OCI-LY3 (cell line): ENCODE measurements at regions not wholly inside any gene's neighbourhood (a gene's known extent, or its start where the extent isn't known, plus 50 kb on each side); places are given as distances from the start of the nearest gene placed in this dataset.

Experiments used
- H2AFZ ChIP-seq: fragments of 200-600, 300-600 bp; shearing (Covaris generic); 2 replicates; pipeline ENCODE4 v1.6.0; 2014; ENCODE audit warnings: antibody characterized with exemption, low read depth, low read length
- H3K27ac ChIP-seq: fragments of 200-600, 300-600 bp; sonication (generic); 2 replicates; pipeline ENCODE4 v1.5.1; 2014; ENCODE audit warnings: mild to moderate bottlenecking, low read length, moderate library complexity, mixed read lengths
- H3K27me3 ChIP-seq: fragments of 200-600, 300-600 bp; sonication (generic); 2 replicates; pipeline ENCODE4 v1.6.1; 2014; ENCODE audit warnings: low read depth, low read length, mixed read lengths
- H3K36me3 ChIP-seq: fragments of 200-600, 300-600 bp; sonication (generic); replicated peaks from 2 replicates; pipeline ENCODE3; 2014; ENCODE audit warnings: low read depth, low read length, mixed read lengths
- H3K4me1 ChIP-seq: fragments of 300-600, 200-600 bp; sonication (generic); 2 replicates; pipeline ENCODE4 v1.6.1; 2014; ENCODE audit warnings: low read length, mixed read lengths
- H3K4me2 ChIP-seq: fragments of 200-600, 300-600 bp; sonication (generic); 2 replicates; pipeline ENCODE4 v1.6.1; 2014; ENCODE audit warnings: low read length, mixed read lengths
- H3K4me3 ChIP-seq: fragments of 300-600, 200-600 bp; sonication (generic); 2 replicates; pipeline ENCODE4 v1.5.1; 2014; ENCODE audit warnings: antibody characterized with exemption, mild to moderate bottlenecking, low read length, moderate library complexity
- H3K79me2 ChIP-seq: fragments of 300-600, 200-600 bp; shearing (Covaris generic); 2 replicates; pipeline ENCODE4 v1.6.1; 2014; ENCODE audit warnings: mild to moderate bottlenecking, low read length, mixed read lengths
- H3K9ac ChIP-seq: fragments of 300-600, 200-600 bp; shearing (Covaris generic); 2 replicates; pipeline ENCODE4 v1.6.0; 2014; ENCODE audit warnings: mild to moderate bottlenecking, low read length, moderate library complexity
- H3K9me3 ChIP-seq: fragments of 200-600, 300-600 bp; shearing (Covaris generic); 2 replicates; pipeline ENCODE4 v1.6.1; 2014; ENCODE audit warnings: low read length, mixed read lengths; ENCODE audit not compliant: insufficient read depth
- H4K20me1 ChIP-seq: fragments of 200-600, 300-600 bp; sonication (generic); 2 replicates; pipeline ENCODE4 v1.6.1; 2016; ENCODE audit warnings: low read length, mixed read lengths; ENCODE audit not compliant: insufficient read depth
- CTCF ChIP-seq: fragments of 200-600, 300-600 bp; sonication (generic); IDR thresholded peaks from 2 replicates; pipeline ENCODE4 v1.5.1; 2014; ENCODE audit warnings: antibody characterized with exemption, low read length, low read depth
- EZH2phosphoT487 ChIP-seq: fragments of 200-600 bp; shearing (Covaris generic); IDR thresholded peaks from 2 replicates; pipeline ENCODE4 v1.6.1; 2018; ENCODE audit warnings: antibody characterized with exemption, mixed run types, low read depth

- no peak overlapping the region for H3K9ac ChIP-seq
- H3K79me2 ChIP-seq = no peaks in the 10 kb centered on the region
- no peak overlapping the region for H3K4me2 ChIP-seq
- no peak overlapping the region for H3K27ac ChIP-seq
- H4K20me1 ChIP-seq = no peaks in the 10 kb centered on the region
- TF ChIP-seq EZH2phosphoT487 (no peak), CTCF (no peak)
- H3K27me3 ChIP-seq = no peaks in the 10 kb centered on the region
- H3K9me3 ChIP-seq = no peaks in the 10 kb centered on the region
- no peak overlapping the region for H3K4me3 ChIP-seq
- no peaks in the 10 kb centered on the region for H3K4me1 ChIP-seq
- H2AFZ ChIP-seq = no peak overlapping the region
- no peaks in the 10 kb centered on the region for H3K36me3 ChIP-seq
These were observed 108.9 kb upstream of the PDC start for GRCh38 chr1:186569856-186570255.

GRCh38 chr1:186568221-186568620, 107.3 kb upstream of the PDC start:
- Histone ChIP-seq H3K9me3 (no peaks in the 10 kb centered on the region), H4K20me1 (no peaks in the 10 kb centered on the region), H3K4me2 (no peak overlapping the region), H3K9ac (no peak overlapping the region), H3K27ac (no peak overlapping the region), H3K79me2 (no peaks in the 10 kb centered on the region), H2AFZ (peak overlapping the region; percentile 47), H3K36me3 (no peaks in the 10 kb centered on the region), H3K4me1 (no peaks in the 10 kb centered on the region), H3K4me3 (no peak overlapping the region), H3K27me3 (no peaks in the 10 kb centered on the region)
- TF ChIP-seq EZH2phosphoT487 = no peak
- no peak for TF ChIP-seq CTCF

GRCh38 chr1:186566140-186566855, 105.4 kb upstream of the PDC start:
- Histone ChIP-seq H3K9ac (no peak overlapping the region), H3K9me3 (no peaks in the 10 kb centered on the region), H3K79me2 (no peaks in the 10 kb centered on the region), H3K4me3 (no peak overlapping the region), H3K4me2 (no peak overlapping the region), H3K27ac (no peak overlapping the region), H3K36me3 (no peaks in the 10 kb centered on the region), H3K4me1 (no peaks in the 10 kb centered on the region), H2AFZ (0 out of 2 replicates have a peak overlapping the region, but pooled peaks have one; percentile 5), H4K20me1 (no peaks in the 10 kb centered on the region), H3K27me3 (no peaks in the 10 kb centered on the region)
- TF ChIP-seq EZH2phosphoT487 (no peak), CTCF (no peak)

- no peak overlapping the region for H3K27ac ChIP-seq
- H3K4me2 ChIP-seq = no peak overlapping the region
- H3K27me3 ChIP-seq = no peaks in the 10 kb centered on the region
- H2AFZ ChIP-seq = no peak overlapping the region
- no peak overlapping the region for H3K9ac ChIP-seq
- H3K9me3 ChIP-seq = no peaks in the 10 kb centered on the region
- TF ChIP-seq EZH2phosphoT487 = no peak
- no peak for TF ChIP-seq CTCF
- H3K36me3 ChIP-seq = no peaks in the 10 kb centered on the region
- H3K79me2 ChIP-seq = no peaks in the 10 kb centered on the region
- no peaks in the 10 kb centered on the region for H3K4me1 ChIP-seq
- no peaks in the 10 kb centered on the region for H4K20me1 ChIP-seq
- no peak overlapping the region for H3K4me3 ChIP-seq
These were observed 103.7 kb upstream of the PDC start for GRCh38 chr1:186564582-186564981.
